Endometrium (tissue), 2 donors: ENCODE measurements at regions not wholly inside any gene's neighbourhood (a gene's known extent, or its start where the extent isn't known, plus 50 kb on each side); places are given as distances from the start of the nearest gene placed in this dataset.

Source experiments
- FAIRE-seq: peaks from 2 replicates; lab custom pipeline; 2012; peaks lifted over from hg19 to GRCh38; lab: Jason Lieb, UNC
- donor health status: control.
- donor health status: control.

DNA sequence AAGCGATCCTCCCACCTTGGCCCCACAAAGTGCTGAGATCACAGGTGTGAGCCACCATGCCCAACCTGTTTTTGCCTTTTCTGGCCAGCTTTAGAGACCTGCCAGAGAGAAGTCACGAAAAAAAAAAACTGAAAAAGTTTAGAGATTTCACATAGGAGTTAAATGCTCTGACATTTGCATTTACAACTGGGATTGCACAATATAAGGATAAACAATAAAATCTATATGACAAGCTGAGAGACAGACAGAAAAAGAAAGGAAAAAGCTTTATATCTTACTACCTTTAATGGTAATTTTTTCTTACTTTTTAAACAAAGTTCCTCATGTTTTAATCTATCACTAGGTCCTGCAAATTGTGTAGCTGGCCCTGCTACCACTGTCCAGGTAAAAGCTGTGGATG, 466.5 kb downstream of the TXNL1 start:
- no peak for FAIRE-seq

DNA sequence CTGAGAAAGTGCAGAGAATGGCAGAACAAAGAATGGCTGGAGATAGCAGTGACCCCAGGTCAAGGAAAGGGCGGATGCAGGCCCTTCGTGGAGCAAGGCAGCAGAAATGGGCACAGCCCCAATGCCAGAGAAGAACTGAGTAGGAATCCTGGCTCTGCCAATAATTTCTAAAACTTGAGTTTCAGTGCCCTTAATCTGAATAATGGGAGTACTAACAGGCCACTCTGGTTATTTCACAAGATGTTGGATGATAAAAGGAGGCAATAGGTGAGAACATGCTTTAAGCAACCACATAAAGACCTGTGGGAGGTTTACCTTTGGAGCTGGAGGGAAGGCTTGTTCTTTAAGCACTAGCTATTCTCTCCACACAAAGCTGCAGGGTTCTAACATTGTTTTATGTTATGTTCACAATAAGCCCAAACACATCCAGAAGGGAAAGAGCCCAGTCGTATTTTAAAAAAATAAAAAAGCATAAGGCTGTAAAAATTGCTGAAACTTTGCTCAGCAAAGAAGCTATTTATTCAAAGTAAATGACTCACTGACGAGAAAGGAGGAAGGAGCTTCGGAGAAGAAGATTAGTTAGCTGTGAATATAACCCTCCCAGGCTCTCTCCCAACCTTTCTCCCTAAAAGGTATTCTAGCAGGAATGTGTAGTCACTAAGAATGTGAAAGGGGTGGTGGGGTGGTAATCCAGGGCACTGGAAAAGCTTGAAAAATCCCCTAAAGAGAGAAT, 470.2 kb downstream of the TXNL1 start:
- FAIRE-seq = no peak

DNA sequence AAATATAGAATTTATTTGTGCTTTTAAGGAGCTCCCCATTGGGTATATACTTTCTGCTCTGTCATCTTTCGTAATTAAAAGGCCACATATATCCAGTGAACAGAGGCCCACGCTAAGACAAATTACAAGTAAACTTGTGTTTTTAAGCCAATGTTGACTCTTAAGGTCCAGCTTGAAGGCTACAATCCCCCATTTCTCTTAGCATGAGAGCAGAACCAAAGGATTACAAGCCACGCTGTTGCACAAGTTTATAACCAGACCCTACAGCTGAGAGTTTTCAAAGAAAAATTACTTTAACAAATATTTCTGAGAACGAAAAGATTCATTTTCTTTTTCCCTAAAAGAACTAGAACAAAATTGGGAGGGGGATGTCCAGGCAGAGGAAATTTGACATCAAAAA, 471.0 kb downstream of the TXNL1 start:
- FAIRE-seq = no peak

GRCh38 chr18:56166914-56167313, 471.5 kb downstream of the TXNL1 start:
- no peak for FAIRE-seq

DNA sequence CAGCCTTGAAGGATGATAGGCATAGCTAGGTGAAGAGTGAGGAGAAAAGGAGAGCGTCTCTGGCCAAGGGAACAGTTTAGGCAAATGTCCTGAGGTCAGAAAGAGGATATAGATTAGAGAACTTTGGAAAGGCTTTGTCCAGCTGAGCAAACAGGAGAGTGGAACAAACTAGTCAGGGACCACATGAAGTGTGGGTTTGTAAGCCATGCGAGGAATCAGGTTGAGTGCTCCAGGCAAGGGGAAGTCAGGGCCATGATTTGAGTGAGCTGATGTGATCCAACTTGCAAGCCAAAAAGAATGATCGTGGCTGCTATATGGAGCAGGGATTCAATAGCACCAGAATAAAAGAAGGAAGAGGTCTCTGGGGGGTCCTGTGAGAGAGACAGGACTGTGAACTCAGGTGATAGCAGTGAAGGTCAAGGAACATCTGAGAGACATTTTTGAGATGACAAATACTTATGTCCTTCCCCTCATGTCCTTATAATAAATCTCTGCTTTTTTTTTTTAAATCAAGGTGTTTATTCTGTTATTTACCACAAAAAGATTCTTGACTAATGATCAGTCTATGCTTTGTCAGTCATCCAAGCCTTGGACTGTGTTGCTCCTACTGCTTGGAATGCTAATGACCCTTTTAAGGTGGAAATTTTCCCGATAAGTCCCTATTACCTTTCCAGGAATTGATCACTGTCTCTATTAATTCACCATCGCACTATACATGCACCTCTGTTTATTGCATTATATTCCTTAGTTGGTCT, 472.6 kb downstream of the TXNL1 start:
- FAIRE-seq = no peak

GRCh38 chr18:56162311-56163265, 475.8 kb downstream of the TXNL1 start:
- no peak for FAIRE-seq

DNA sequence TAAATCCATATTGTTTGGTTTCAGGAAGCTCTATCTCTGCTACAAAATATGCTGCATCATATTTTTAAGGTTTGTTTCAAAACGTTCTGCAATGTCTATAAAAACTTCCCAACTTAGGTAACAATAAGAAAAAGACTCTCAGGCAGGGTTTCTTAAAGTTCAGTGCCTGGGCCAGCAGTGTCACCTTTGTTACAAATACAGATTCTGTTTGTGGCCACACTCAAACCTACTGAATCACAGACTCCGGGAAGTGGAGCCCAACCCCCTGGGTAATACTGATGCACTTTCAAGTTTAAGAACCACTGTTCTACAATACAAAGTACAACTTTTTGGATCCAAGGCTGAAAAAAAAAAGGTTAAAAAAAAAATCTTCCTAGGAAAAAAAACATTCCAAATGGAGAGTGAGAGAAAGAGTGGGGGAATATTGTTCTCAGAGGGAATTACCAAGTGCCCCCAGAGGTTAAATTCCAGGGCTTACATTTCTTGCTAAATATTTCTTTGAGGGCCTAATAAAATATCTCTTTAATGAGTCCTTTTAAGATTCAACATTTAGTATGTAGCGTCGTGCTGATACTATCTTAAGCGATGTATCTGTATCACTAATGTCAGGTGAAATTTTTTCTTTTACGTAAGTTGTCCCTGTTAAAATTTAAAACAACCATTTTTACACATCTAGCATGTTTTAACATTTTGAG, 476.7 kb downstream of the TXNL1 start:
- FAIRE-seq = peak; percentile 89

DNA sequence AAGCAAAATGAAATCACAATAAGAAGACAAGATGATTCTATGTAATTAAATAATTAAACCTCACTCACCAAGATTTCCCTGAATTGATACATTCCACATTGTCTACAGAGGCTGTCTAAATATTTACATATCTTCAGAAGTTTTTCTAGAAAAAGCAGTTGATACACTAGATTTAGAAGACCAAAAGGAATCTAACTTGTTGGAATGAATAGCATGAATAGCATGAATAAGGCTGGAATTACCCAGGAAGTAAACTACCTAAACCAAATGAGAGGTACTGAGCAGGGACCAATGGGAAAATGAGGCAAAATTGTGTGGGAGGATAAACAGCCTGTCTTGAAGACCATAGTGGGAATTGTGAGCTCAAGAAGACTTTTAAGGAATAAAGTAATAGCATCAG, 479.7 kb downstream of the TXNL1 start:
- FAIRE-seq = no peak

- no peak for FAIRE-seq
These were observed 480.9 kb downstream of the TXNL1 start for GRCh38 chr18:56157541-56157940.

DNA sequence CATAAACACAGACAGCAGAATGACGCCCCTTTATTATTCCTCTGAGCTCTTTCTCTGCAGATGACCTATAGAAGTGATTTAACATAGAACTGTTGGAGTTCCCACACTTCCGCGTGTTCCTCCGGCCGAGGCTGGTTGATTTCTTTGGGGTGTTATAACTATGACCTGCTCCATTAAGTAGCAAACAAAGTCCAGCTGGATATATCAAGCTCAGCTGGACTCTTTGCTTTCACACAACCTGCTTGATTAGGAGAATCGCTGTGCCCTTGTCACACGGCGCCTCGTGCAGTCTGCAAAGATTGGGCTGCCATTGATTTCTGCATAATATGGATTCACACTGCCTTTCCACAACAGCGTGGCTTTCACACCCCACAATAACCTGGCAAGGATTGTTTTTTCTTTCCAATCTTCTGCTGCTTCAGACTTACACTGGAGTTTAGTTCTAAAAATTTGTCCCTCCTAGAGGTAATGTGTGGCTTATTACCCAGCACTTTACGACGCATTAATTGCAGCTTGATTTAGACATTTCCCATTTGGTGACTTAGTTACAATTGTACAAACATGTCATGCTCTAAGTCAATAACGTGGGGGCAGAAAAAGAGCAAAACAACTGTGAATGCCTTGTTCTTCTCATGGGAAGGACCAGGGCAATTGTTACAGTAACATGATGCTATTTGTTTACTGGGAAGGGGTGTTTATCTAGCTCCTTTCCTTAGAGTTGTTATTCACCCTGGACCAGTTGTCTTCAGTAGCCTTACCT, 485.7 kb downstream of the TXNL1 start:
- FAIRE-seq = no peak

DNA sequence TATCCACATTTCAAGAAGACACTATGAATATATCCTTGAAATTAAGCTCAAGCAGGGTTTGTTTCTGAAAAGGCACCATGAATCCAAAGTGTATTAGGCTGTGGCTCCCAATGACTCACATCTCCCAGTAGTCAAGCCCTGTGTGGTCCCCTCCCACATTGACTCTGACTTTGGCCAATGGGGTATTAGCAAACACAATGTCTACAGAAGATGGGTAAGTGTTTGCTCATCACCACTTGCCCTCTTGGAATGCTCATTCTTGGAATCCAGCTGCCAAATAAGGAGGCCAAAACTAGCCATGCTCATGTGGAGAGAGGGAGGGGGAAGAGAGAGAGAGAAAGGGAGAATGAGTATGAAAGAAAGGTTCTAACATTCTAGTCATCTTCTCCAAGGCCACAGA, 490.0 kb downstream of the TXNL1 start:
- FAIRE-seq = no peak

GRCh38 chr18:56146565-56146964, 491.8 kb downstream of the TXNL1 start:
- FAIRE-seq = no peak

GRCh38 chr18:56142001-56142400, 496.4 kb downstream of the TXNL1 start:
- FAIRE-seq = no peak

DNA sequence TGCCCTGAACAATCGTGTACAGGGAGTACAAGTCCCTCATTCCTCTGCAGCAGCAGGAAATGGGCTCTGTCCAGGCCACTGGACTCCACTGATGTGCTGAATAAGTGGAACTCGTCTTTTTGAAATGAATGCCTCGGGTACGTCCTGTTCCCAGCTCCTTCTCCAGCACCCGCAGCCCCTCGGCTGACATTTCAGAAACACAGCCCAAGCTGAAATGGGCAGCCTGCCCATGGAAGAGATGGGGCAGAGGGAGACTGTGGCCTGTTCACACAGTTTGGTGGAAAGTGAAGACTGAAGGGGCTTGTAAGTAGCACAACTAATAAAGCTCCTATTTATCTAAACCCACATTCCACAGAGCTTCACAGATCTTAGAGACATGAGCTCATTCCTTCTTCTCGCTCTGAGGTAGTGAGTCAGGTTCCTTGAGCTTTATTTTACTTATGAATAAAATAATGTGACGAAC, 498.6 kb downstream of the TXNL1 start:
- FAIRE-seq = no peak

DNA sequence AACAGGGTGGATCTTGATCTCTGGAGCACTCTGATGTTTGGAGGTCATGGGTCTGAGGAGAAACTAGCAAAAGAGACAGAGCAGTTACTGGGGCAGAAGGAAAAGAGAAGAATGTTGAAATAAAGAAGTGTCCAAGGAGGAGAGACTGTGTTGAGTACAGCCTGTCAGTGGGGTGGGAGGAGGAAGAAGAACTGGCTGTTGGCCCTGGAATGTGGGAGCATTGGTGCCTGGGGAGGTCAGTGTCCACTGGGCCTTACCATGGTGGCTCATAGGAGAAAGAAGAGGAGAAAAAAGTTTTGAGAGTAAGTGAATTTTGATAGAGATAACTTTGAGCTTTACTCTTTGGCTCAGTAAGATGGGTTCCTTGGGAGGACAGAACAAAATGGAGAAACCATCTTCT, 499.0 kb downstream of the TXNL1 start:
- no peak for FAIRE-seq

- no peak for FAIRE-seq
These were observed 502.3 kb downstream of the TXNL1 start for GRCh38 chr18:56136105-56136504.

- FAIRE-seq = no peak
These were observed 507.9 kb downstream of the TXNL1 start for GRCh38 chr18:56130481-56130880.

DNA sequence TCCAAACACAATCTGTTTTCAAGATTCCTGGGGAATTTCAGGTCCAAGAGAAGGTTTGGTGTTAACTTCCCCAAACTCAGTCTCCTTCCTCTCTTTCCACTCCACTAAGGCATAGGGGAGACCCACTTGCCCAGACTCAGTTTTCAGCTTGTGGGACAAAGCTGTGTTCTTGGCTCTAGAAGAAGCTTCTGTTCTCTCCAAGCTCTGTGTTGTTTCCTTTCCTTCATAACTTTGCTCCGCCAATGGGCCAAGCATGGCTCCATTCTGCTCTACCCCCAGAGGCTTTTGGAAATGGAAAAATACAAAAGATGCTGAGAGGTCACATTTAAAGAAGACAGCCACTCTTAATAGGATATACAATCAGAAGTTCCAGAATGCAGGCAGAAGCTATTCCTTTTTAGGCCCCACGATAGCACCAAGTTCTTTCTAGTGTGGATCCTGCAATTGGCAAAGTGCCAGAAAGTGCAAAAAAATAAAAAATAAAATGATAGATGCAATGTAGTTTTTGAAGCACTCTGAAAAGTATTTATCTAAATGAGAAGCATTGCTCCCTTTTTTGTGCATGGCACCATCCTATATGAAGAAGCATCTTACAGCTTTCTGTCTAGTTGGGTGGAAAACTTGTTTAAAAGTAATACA, 510.1 kb downstream of the TXNL1 start:
- FAIRE-seq = no peak

GRCh38 chr18:56127322-56128099, 510.9 kb downstream of the TXNL1 start:
- FAIRE-seq = no peak

DNA sequence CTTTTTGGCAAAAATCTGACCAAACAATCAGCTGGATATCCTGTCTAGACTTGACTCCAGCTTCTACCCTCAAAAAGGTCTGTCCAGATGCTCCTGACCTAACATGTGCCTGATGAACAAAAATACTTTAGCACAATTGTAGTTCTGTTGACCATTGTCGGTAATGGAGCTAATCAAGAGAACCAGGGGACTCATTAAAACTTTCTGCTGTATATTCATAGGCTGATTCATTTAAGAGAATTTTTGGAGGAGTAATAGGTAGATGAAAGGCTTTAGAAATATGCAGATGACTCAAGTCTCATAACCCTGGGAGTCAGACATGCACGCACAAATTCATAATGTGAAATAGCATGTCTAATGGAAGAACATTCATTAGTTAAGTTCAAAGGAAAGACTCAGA, 514.2 kb downstream of the TXNL1 start:
- peak; percentile 18 for FAIRE-seq
